HepG2 (cell line): ENCODE measurements at regions not wholly inside any gene's neighbourhood (a gene's known extent, or its start where the extent isn't known, plus 50 kb on each side); places are given as distances from the start of the nearest gene placed in this dataset.

ENCODE experiments used
- CREM ChIP-seq, 2 experiments: sonication (generic) in 1 of 2; formaldehyde crosslinking in 1 of 2; IDR thresholded peaks; 2 replicates each; pipeline versions ENCODE4 v1.4.0 to v1.6.1; 2016 to 2020; ENCODE audit warnings: antibody characterized with exemption in 1 of 2, mild to moderate bottlenecking in 1 of 2, missing genetic modification reagents in 1 of 2
- FOXC1 ChIP-seq: sonication (generic); formaldehyde crosslinking; IDR thresholded peaks from 2 replicates; pipeline ENCODE4 v1.8.0; 2022; ENCODE audit warnings: mild to moderate bottlenecking, missing genetic modification reagents, borderline replicate concordance
- HMG20B ChIP-seq: conservative IDR thresholded peaks from 2 replicates; pipeline ENCODE4 v1.6.1; 2016; ENCODE audit warnings: missing genetic modification reagents, missing compliant biosample characterization
- SIN3A ChIP-seq: IDR thresholded peaks from 2 replicates; pipeline ENCODE4 v1.6.1; 2011; ENCODE audit warnings: low read depth, mild to moderate bottlenecking, control low read depth, low read length, borderline replicate concordance
- SNRNP70 ChIP-seq: fragments of 200-400 bp; formaldehyde crosslinking; IDR thresholded peaks from 2 replicates; pipeline ENCODE4 v1.6.1; 2017; ENCODE audit warnings: mild to moderate bottlenecking, low read depth, low read length, moderate library complexity
- TOPORS ChIP-seq: sonication (generic); formaldehyde crosslinking; IDR thresholded peaks from 2 replicates; pipeline ENCODE4 v1.8.0; 2023; ENCODE audit warnings: mild to moderate bottlenecking, missing genetic modification reagents
- ZFP37 ChIP-seq: sonication (generic); formaldehyde crosslinking; IDR thresholded peaks from 2 replicates; pipeline ENCODE4 v1.4.0; 2020; ENCODE audit warnings: missing genetic modification reagents, borderline replicate concordance
- ZNF30 ChIP-seq: sonication (generic); formaldehyde crosslinking; IDR thresholded peaks from 2 replicates; pipeline ENCODE4 v1.5.0; 2020; ENCODE audit warnings: mild to moderate bottlenecking, missing genetic modification reagents
- ZNF580 ChIP-seq: IDR thresholded peaks from 2 replicates; pipeline ENCODE4 v1.6.1; 2016; ENCODE audit warnings: low read depth, borderline replicate concordance
- ZNF605 ChIP-seq: sonication (generic); formaldehyde crosslinking; IDR thresholded peaks from 2 replicates; pipeline ENCODE4 v1.8.0; 2022; ENCODE audit warnings: mild to moderate bottlenecking, missing genetic modification reagents
- ZNF777 ChIP-seq: sonication (generic); formaldehyde crosslinking; IDR thresholded peaks from 2 replicates; pipeline ENCODE4 v1.4.0; 2020; ENCODE audit warnings: missing genetic modification reagents
- ZNF781 ChIP-seq: sonication (generic); formaldehyde crosslinking; IDR thresholded peaks from 2 replicates; pipeline ENCODE4 v1.5.1; 2020; ENCODE audit warnings: borderline replicate concordance, mild to moderate bottlenecking, missing genetic modification reagents; ENCODE audit errors: not compliant biosample characterization
- ZNF891 ChIP-seq: sonication (generic); formaldehyde crosslinking; IDR thresholded peaks from 2 replicates; pipeline ENCODE4 v1.5.0; 2020; ENCODE audit warnings: mild to moderate bottlenecking, missing genetic modification reagents
- ZXDC ChIP-seq: sonication (generic); formaldehyde crosslinking; IDR thresholded peaks from 2 replicates; pipeline ENCODE4 v1.5.0; 2020; ENCODE audit warnings: mild to moderate bottlenecking, missing genetic modification reagents
- TF ChIP-seq, protein P1 (sequence below): sonication (generic); formaldehyde crosslinking; IDR thresholded peaks from 2 replicates; pipeline ENCODE4 v1.4.0; 2020; ENCODE audit warnings: missing genetic modification reagents, mild to moderate bottlenecking, borderline replicate concordance

DNA sequence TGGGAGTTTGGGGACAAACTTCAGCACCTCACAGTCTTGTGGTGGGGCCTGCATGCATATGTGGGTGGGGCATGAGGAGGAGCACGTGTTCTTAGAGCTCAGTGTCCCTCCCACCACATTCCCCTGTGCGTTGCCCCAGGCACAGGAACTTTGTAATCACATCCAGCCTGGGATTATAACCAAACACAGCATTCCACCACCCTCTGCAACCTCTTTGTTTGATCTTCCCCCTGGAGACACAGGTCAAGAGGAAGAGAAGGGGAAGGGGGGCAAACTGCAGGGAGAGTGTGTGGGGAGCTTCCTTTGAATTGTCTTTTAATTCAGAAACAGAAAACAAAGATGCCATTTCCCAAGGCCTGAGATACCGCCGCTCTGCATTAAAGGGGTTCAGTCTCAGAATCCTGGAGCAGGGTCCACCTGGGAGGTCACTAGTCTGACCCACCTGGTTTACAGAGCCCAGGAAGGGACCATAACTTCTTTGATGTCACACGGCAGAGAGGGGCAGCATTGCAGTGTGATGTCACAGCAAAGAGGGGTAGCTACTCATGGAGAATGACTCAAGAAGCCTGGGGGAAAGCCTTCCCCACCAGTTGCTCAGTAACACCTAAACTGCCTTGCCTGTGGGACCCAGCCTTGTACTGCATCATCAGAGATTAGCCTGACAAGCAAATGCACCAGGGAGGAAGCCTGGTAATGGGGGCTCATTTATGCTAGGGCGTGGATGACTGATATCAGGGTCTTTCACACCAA, 106.3 kb upstream of the RNU6-1 start (continued):
- TF ChIP-seq HMG20B (CRISPR knock-in tag), result peak; percentile 56; the same call in 1 of the 2 replicates
- no peak for TF ChIP-seq ZNF777 (CRISPR knock-in tag)
- TF ChIP-seq ZFP37 (CRISPR knock-in tag), result no peak
- TF ChIP-seq ZXDC (CRISPR knock-in tag), result no peak
- peak; percentile 23; the same call in 1 of the 2 replicates for TF ChIP-seq ZNF580 (CRISPR knock-in tag)
- no peak; the same call in 1 of the 2 replicates for TF ChIP-seq FOXC1
- peak; percentile 81 for TF ChIP-seq CREM (IDR thresholded peaks at IDR 0.05)
- TF ChIP-seq CREM (CRISPR knock-in tag; IDR thresholded peaks at IDR 0.05), result no peak
- no peak for TF ChIP-seq SNRNP70
- TF ChIP-seq ZNF30 (CRISPR knock-in tag), result no peak
- peak; percentile 33 for TF ChIP-seq ZNF781 (CRISPR knock-in tag)
- TF ChIP-seq ZNF891 (CRISPR knock-in tag), result no peak
- 0 out of 2 replicates have a peak, but pooled peaks have one; percentile 26 for TF ChIP-seq SIN3A
- TF ChIP-seq, protein P1, sequence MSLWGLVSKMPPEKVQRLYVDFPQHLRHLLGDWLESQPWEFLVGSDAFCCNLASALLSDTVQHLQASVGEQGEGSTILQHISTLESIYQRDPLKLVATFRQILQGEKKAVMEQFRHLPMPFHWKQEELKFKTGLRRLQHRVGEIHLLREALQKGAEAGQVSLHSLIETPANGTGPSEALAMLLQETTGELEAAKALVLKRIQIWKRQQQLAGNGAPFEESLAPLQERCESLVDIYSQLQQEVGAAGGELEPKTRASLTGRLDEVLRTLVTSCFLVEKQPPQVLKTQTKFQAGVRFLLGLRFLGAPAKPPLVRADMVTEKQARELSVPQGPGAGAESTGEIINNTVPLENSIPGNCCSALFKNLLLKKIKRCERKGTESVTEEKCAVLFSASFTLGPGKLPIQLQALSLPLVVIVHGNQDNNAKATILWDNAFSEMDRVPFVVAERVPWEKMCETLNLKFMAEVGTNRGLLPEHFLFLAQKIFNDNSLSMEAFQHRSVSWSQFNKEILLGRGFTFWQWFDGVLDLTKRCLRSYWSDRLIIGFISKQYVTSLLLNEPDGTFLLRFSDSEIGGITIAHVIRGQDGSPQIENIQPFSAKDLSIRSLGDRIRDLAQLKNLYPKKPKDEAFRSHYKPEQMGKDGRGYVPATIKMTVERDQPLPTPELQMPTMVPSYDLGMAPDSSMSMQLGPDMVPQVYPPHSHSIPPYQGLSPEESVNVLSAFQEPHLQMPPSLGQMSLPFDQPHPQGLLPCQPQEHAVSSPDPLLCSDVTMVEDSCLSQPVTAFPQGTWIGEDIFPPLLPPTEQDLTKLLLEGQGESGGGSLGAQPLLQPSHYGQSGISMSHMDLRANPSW, result 0 out of 2 replicates have a peak, but pooled peaks have one; percentile 67
- no peak for TF ChIP-seq ZNF605 (CRISPR knock-in tag)
- TF ChIP-seq TOPORS, result no peak
